HG02623 (cell line): ENCODE measurements at regions not wholly inside any gene's neighbourhood (a gene's known extent, or its start where the extent isn't known, plus 50 kb on each side); places are given as distances from the start of the nearest gene placed in this dataset.
"Not testable (repeated sequence)": the region's sequence is repeated elsewhere in the genome, so short reads cannot be mapped to it uniquely, and the experiment has no call there.

Experiments used
- ATAC-seq: cut with Tn5 transposase; IDR thresholded peaks from one replicate; pipeline ENCODE4 v1.9.1; 2021; ENCODE audit warnings: moderate library complexity; ENCODE audit not compliant: unreplicated experiment

GRCh38 chr9:89670801-89671434 is 66.1 kb downstream of the GADD45G start:
- no peak for ATAC-seq

- ATAC-seq = no peak
These were observed 69.8 kb downstream of the GADD45G start for GRCh38 chr9:89674667-89675057.

GRCh38 chr9:89675058-89675742 is 70.4 kb downstream of the GADD45G start:
- no peak for ATAC-seq

GRCh38 chr9:89676281-89676680 is 71.5 kb downstream of the GADD45G start:
- no peak for ATAC-seq

GRCh38 chr9:89677702-89678395 is 73.0 kb downstream of the GADD45G start:
- ATAC-seq = no peak

- ATAC-seq = no peak
These were observed 73.7 kb downstream of the GADD45G start for GRCh38 chr9:89678396-89679015.

GRCh38 chr9:89679016-89679415 is 74.2 kb downstream of the GADD45G start:
- no peak for ATAC-seq

- no peak for ATAC-seq
These were observed 74.8 kb downstream of the GADD45G start for GRCh38 chr9:89679581-89679980.

GRCh38 chr9:89680547-89681467 is 76.0 kb downstream of the GADD45G start:
- ATAC-seq = no peak

- ATAC-seq = not testable (repeated sequence)
These were observed 76.7 kb downstream of the GADD45G start for GRCh38 chr9:89681468-89681859.

- no peak for ATAC-seq
These were observed 78.8 kb downstream of the GADD45G start for GRCh38 chr9:89683626-89684025.

- ATAC-seq = no peak
These were observed 79.4 kb downstream of the GADD45G start for GRCh38 chr9:89684218-89684617.

- ATAC-seq = no peak
These were observed 80.3 kb downstream of the GADD45G start for GRCh38 chr9:89684912-89685636.

GRCh38 chr9:89685698-89686097 is 80.9 kb downstream of the GADD45G start:
- no peak for ATAC-seq

- no peak for ATAC-seq
These were observed 81.3 kb downstream of the GADD45G start for GRCh38 chr9:89686126-89686525.

GRCh38 chr9:89686621-89687020 is 81.8 kb downstream of the GADD45G start:
- ATAC-seq = no peak

GRCh38 chr9:89687188-89687587 is 82.4 kb downstream of the GADD45G start:
- ATAC-seq = no peak

GRCh38 chr9:89687848-89688247 is 83.0 kb downstream of the GADD45G start:
- no peak for ATAC-seq

- ATAC-seq = not testable (repeated sequence)
These were observed 84.5 kb downstream of the GADD45G start for GRCh38 chr9:89689321-89689720.

- ATAC-seq = peak; percentile 84
These were observed 85.6 kb downstream of the GADD45G start for GRCh38 chr9:89690334-89690912.
